ENCODE measurements at regions not wholly inside any gene's neighbourhood (a gene's known extent, or its start where the extent isn't known, plus 50 kb on each side); places are given as distances from the start of the nearest gene placed in this dataset.

DNA sequence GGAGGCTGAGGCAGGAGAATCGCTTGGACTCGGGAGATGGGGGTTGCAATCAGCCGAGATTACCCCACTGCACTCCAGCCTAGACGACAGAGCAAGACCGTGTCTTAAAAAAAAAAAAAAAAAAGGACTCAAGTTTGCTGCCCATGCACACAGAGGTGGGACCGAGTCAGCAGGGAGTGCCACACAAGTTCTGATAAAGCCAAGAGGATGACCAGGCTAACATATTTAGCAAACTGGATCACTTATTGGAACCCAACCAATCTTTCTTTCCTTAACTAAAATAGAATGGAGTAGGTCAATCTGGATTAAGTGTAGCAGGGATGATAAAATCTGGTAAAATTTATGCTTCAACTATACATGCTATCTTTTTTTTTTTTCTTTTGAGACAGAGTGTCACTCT is 190.4 kb upstream of the FOXN3 start:
- DNase-seq, result no peak

DNA sequence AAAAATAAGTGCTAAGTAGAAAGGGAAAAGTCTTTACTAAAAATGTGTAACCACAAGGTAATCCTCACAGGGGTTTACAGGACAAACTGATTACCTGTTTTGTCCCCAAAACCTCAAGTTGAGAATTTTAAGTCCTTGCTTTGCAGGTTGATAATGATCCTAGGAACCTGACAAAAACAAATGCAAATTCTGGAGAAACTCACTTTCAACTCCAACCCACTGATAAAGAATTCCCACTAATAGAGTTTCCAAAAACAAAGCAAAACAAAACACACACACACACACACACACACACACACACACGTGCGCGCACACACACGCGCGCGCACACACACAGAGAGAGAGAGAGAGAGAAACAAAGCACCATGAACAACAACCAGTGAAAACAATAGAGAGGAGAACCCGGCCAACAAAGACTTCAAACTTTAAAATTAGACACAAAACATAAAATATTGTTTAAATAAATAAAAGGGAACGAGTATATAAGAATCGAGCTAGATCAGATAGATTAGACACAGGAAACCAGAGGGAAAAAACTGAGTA is 187.0 kb upstream of the FOXN3 start:
- DNase-seq, result no peak

DNA sequence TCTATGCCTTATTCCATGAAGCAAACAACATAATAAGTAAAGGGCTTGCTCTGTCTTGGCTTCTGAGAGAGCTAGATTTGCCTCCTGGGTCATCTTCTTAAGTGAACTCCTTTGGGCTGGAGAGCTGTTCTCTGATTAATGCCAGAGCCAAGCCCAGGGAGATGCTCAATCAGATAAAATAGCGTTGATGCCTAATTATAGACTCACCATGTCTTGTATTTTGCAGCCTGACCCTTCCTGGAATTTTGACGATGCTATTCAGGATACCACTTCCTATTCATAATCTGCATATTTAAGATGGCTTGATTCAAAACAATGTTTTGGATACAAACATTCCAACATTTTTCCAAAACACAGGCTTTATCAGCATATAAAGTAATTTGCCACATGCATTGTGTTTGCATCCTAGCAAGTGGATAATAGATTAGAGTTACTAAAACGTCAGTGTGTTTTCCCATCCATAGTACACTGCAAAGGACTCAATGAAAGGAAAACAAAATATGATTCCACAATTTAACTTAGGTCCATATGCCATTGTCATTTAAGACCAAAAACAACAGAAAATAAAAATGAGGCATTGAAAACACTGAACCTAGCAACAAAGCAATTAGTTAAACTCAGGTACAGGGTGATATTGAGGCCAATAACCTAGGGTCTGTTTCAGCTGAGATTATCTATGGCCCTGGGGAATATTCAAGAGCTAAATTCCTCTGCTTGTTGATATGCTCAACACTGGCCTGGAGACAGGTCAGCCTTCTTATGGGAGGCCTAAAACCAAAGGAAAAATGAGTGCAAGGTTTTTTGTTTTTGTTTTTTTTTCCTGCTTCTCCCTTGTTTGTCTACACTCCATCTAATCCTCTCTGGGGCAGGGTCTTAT is 184.2 kb upstream of the FOXN3 start:
- no peak for DNase-seq

DNA sequence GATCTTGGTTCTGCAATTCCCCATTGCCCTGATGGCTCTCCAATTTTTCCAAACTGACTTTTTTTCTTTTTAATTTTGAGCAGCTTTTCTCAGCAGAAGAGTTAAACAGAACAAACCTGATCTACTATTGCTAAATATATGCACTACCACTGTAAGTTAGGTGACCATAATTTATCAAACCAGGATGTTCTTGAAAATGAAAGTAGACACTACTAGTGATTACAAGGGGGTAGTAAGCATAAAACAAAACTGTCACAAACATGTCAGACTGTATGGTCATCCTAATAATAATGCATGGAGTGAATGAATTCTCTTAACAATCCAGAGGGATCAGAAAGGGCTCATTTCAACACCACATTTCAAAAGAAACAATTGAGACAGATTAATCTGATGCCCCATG is 183.0 kb upstream of the FOXN3 start:
- DNase-seq, result no peak

DNA sequence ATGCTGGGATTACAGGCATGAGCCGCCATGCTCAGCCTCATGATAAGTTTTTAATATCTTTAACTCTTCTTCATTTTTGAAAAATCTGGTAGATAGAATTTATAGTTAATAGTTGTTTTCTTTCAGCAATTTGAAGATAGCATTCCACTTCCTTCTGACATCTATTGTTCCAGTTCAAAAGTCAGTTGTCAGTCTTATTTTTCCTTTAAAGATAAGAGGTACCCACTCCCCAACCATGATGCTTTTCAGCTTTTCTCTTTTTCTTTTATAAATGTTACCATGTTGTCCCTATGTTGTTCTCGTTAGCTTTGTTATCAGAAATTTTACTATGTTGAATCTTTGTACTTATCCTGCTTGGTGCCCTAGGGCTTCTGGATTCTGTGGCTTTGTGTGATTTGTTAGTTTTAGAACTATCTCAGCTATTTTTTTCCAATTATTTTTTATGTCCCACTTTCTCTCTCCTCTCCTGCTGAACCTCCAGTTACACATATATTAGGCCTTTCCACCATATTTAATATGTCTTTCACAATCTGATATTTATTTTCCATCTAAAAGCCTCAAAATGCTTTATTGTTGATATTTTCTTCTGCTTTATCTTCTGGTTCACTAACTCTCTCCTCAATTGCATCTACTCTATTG is 181.6 kb upstream of the FOXN3 start:
- DNase-seq, result no peak

DNA sequence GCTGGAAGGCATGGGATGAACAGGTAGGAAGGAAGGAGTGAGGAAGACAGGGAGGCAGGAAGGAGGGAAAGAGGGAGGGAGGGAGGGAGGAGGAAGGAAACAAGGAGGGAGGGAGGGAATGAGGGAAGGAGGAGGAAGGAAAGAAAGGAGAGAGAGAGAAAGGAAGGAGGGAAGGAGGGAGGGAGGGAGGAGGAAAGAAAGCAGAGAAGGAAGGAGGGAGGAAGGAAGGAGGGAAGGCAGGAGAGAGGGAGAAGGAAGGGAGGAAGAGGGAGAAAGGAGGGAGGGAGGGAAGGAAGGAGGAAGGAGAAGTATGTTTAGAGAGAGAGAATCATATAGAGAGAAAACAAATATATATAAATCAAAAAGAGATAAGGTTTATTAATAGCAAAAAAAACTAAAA is 175.9 kb upstream of the FOXN3 start:
- DNase-seq, result no peak

DNA sequence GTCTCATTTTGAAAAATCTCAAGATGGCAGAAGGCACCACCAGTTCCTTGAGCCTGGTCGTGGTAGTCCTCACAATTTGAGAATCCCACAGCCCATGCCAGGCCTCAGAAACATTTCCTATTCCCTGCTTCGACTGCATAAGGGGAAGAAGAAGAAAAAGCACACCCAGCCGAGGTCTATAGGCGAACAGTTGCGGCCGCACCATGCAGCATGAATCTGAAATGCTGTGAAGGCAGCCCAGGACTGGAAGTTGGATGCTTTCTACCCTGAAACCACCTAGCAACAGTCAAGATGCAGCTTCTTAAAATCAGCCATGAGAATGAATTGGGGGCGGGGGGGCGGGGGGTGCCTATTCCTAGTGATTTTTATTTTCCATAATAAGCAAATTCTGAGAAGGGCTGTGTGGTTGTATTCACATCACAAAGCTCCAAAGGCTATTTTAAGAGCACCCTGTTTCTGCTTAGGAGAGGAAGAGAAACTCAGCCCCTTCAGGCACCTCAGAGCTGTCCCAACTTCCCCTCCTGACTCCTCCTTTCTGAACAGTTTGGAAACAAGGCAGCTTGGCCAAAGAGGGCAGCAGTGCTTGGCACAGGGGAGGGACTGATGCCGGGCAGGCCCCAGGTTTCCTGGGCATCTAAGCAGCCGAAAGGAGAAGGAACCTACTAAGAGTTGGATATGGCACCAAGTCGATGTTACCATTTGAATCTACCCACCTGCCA is 172.5 kb upstream of the FOXN3 start:
- no peak for DNase-seq

DNA sequence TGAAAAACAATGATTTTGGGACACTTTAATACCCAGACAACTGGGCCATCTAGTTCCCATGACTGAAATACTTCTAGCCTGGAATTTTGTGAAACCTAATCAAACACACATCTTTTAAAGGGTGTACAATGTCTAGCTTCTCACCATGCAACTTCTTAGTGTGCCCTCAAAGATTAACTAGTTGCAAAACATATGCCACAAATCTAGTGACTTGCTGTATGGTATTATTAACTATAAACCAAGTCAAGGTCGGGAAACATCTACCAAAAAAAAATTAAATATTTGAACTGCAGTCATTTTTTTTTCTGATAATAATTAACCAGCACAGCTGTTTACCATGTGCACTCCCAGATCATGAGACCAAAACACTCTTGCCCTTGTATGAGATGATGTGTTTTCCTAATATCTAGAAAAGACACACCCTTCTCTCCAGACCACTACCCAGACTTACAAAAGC is 171.8 kb upstream of the FOXN3 start:
- no peak for DNase-seq

DNA sequence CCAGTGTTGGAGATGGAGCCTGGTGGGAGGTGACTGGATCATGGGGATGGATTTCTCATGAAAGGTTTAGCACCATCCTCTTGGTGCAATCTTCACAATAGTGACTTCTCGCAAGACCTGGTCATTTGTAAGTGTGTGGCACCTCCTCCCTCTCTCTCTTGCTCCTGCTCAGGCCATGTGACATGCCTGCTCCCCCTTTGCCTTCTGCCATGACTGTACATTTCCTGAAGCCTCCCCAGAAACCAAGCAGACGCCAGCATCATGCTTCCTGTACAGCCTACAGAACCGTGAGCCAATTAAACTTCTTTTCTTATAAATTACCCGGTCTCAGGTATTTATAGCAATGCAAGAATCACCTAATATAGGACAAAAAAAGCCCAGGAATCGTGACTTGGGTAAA is 171.0 kb upstream of the FOXN3 start:
- no peak for DNase-seq

DNA sequence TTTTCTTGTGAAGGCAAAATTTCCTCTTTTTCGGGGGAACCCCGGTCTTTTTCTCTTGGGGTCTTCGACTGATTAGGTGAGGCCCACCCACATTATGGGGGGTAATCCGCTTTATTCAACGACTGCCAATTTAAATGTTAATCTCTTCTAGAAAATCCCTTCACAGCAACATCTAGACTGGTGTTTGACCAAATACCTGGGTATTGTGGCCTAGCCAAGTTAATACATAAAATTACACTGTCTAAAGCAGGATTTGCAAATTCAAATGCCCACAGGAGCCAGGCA is 170.0 kb upstream of the FOXN3 start:
- DNase-seq, result no peak

DNA sequence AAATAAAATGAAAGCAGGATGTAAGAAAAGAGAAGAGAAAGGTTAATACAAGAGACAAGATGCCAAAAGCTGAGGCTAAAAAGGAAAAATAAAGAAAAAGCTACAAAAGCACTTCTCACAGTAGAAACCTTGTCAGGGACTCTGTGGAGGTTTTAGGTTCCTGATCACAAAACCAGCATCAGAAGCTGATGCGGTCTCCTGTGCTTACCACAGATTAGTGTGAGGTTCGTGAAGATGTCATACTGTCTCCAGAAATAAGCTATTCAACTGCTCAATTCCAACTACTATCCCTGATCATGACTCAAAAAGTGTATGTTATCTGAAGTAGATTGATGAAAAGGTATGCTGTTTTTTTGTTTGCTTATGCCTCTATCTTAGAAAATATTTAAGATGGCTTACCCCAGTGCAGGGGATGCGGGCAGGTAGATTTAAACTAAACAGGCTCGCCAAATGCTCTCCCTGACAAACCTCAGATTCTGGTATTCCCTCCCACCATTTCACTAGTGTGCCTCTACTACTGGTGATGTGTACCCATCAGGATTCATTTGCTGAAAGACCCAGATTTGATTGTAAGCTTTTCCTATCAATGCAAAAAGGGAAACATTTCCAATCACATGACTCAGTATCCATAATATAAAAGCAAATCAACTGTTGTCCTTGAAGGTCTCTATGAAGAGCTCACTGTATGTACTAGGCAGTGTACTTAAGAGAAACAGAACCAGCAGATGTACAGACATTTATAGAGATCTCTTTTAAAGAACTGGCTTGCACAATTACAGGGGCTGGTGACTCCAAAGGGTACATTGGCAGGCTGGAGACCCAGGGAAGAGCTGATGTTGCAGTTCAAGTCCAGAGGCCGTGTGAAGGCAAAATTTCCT is 169.5 kb upstream of the FOXN3 start:
- DNase-seq, result no peak

DNA sequence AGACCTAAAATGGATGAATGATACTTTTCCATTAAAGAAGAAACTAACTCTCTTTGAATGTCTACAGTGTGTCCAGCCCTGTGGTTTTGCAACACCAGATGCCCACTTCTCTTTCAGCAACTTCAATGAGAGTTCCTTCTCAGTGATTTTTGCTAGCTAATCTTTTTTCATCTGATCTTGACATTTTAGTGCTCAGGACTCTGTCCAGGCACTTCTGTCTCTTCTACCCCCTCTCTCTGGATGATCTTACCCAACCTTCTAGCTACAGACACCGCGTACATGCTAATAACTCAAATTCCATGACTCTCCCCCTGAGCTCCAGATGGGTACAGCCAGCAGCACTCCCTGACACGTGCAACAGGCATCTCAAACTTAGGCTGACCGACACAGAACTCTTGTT is 161.1 kb upstream of the FOXN3 start:
- no peak for DNase-seq

DNA sequence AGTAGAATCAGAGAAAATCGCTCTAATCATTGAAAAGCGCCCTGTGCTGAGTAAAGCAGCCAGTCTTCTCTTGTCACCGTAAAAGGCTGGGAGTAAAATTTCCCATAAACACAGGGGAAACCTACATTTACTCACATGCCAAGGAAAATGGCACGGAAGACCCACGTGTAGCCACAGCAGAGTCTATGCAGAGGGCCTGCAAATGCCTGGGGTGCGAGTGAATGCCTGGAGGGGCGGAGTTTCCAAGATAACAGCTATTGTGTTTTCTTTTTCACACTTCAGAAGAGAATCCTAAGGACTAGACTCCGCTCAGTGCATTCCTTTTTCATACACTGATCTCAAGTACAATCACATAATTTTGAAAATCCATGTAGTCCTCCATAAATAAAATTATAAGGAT is 159.9 kb upstream of the FOXN3 start:
- no peak for DNase-seq

DNA sequence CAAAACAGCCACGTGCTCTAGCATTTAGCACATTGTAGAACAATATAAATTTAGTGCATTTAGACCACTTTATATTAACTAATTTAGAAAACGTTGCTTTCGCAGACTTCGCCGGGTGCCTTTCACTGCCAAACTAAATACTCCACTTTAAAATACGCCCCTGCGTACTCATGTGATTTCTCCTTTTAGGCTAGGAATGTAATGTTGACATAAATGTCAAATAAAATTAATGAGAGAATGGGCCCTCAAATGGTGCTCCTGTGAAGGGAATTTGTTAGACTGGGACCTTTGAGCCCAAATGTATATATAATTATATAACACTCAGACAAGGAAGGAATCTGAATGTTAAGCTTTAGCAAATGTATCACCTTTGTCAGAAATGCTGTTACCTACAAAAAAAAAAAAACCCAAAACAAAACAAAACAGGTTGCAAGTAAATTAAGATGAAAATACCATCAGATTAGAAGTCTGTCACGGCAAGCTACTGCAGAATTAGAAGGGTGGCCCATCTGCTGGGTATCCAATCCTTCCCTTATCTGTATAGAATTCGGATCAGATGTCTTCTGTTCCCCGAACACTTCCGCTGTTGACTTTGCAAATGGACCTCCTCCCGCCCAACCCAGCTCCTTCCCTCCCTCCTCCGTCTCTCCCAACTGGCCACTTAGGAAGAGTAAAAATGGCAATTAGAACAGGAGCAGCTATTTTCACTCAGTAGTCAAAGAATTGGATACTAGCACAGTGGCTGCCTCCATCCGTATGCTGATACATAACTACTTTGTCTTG is 159.3 kb upstream of the FOXN3 start:
- DNase-seq, result peak; percentile 23 to 46

DNA sequence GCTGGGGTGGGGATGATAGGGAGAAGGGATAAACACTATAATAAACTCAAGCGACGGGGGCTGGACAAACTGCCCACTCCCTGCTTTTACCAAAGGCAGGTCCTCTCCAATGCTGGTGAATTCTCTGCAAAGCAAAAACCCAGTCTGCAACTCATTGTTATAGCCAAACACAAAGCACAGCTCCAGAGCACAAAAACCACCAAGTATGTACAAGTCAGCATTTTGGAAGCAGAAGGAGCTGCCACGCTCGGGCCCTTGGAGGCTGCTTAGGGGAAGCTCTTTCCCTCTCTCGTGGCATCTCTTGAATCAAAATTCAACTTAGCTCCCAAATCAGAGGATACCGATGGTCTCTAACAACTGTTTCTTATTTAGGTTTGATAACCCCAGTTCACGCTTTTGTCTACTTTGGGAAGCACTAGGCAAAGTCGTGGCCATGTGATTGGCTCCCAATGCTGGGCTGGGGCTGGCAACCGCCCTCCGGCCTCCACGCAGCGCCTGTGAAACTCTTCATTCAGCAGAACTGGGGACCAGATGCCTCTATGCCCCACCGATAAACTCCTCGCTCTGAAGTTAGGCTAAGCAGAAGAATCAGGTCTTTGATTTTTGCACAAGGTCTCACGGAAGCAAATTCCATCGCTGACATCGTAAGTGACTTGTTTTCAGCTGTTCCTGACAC is 158.5 kb upstream of the FOXN3 start:
- no peak for DNase-seq

DNA sequence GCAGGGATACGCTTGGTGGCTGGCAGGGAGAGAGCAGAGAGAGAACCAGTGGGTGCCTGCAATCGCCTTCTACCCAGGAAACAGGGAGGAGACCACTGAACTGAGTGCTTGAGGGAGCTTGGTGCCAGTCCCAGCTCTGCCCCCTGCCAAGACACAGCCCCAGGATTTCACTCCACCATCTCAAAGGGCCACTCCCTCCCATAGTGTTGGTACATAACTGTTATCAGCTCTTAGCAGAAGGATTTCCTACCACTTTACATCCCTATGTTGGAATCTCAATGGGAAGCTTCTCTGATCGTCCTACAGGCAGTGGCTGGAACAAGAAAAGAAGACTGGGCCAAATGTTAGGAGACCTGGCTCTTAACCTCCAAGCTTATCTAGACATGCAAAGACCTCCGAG is 157.4 kb upstream of the FOXN3 start:
- DNase-seq, result no peak

DNA sequence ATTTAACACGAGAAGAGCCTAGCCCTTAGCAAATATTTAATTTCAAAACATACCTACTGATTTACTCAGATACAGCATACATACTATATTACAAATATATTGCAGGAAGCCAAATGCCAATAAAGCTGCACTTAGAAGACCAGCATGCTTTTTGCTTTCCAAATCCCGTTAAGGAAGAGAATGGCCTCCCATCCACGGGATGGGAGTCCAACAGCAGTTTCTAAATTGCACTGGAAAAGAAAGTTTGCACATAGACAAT is 156.3 kb upstream of the FOXN3 start:
- DNase-seq, result no peak

DNA sequence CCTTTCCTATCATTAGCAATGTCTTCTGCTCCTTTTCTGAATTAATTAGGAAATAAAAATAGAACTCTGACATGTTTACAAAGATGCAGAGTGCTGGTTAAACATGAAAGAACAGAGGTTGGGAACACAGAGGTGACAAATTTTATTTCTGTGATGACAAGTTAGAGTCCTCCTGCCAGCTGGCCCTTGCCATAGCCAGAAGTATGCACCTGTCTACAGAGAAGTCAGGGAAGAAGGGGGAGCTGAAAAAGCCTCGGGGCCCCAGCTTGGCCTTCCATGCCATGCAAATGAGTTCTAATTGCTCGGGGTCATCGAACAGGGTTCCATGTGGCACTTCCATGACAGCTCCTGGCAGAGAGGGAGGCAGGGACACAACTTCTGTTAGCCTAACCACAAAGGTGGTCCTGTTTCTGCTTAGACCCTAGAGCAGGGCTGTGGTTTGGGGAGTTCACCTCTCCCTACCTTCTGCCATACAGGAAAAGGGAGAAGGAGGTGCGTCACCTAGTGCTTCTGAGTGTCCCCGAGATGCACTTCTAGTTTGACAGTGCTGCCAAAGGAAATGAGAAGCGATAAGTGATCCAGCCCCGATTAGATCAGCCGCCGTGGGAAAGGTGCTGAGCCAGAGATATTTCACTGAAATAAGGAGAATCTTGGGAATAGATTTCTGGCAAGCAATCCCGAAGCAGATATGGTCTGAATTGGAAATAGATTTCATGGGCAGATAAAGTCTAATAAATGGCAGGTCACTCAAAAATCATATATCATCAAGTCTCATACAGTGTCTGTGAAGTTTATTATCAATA is 155.8 kb upstream of the FOXN3 start:
- DNase-seq, result no peak

DNA sequence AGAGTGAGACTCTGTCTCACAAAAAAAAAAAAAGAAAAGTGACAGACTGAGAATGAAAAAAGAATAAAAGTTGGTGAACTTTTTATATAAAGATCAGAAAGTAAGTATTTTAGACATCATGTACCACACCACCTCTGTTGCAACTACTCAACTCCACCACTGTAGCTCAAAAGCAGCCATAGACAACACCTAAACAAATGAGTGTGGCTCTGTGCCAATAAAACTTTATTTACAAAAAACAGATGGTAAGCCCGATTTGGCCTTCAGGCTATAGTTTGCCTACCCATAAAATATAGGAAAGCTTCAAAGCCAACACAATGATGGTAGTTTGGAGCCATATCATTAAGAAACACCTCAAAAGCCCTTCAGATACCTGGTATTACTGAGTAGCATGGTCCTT is 154.5 kb upstream of the FOXN3 start:
- DNase-seq, result no peak

All from right lung (tissue), 2 donors.